Ovary (tissue), 3 donors: ENCODE measurements at regions not wholly inside any gene's neighbourhood (a gene's known extent, or its start where the extent isn't known, plus 50 kb on each side); places are given as distances from the start of the nearest gene placed in this dataset.

Source experiments
- CTCF ChIP-seq, 3 donors: fragments of 450-650 bp in 2 of 3; fragments of 200-600 bp in 1 of 3; IDR thresholded peaks; one replicate each; pipeline versions ENCODE4 v1.5.1 to v1.8.0; 2016 to 2022; ENCODE audit warnings: antibody characterized with exemption in 3 of 3, mild to moderate bottlenecking in 1 of 3
- POLR2A ChIP-seq: fragments of 450-650 bp; IDR thresholded peaks from one replicate; pipeline ENCODE4 v1.6.1; 2017; ENCODE audit warnings: antibody characterized with exemption, mild to moderate bottlenecking, moderate library complexity
- donor health status: DM: no; HTN: no; CAD: no.

- TF ChIP-seq POLR2A (no peak), CTCF (IDR thresholded peaks at IDR 0.05) (no peak)
Observed at GRCh38 chr6:153942361-153942760, 96.7 kb upstream of the OPRM1 start.
